ENCODE measurements at regions not wholly inside any gene's neighbourhood (a gene's known extent, or its start where the extent isn't known, plus 50 kb on each side); places are given as distances from the start of the nearest gene placed in this dataset.

- CTCF ChIA-PET: no interaction called here
- no peak overlapping the region for H3K27ac ChIP-seq (ENCODE audit: low read depth, low read length, poor library complexity, severe bottlenecking)
- no peak overlapping the region for H3K4me3 ChIP-seq (ENCODE audit: low read depth, low read length, poor library complexity, severe bottlenecking)
- H3K9me3 ChIP-seq (ENCODE audit: low read depth, low read length, poor library complexity, severe bottlenecking): no peaks in the 10 kb centered on the region
- POLR2A ChIA-PET (ENCODE audit: low non-redundant PET): no interaction called here
- BruUV-seq (replicated peaks): no TSS peak
- H3K36me3 ChIP-seq (ENCODE audit: insufficient read depth, low read length, poor library complexity, severe bottlenecking): no peaks in the 10 kb centered on the region
- no peak for TF ChIP-seq EZH2 (IDR thresholded peaks at IDR 0.05; ENCODE audit: borderline replicate concordance, low read depth, low read length, poor library complexity, severe bottlenecking)
- no peak for TF ChIP-seq CTCF (conservative IDR thresholded peaks at IDR 0.05; ENCODE audit: low read depth, low read length)
- H3K27me3 ChIP-seq (replicated peaks; ENCODE audit: insufficient read depth, low read depth, low read length, poor library complexity): no peaks in the 10 kb centered on the region
- no peaks in the 10 kb centered on the region for H3K4me1 ChIP-seq (ENCODE audit: insufficient read depth, low read length, poor library complexity, severe bottlenecking)
- intact Hi-C loops (cut with micrococcal nuclease; ENCODE audit: unreplicated experiment): no loop called here
- DNase-seq (ENCODE audit: low spot score): no peak
Measured at GRCh38 chr2:238987352-238987981, 139.6 kb downstream of the TWIST2 start.

- Histone ChIP-seq H3K4me3 (ENCODE audit: low read depth, low read length, poor library complexity, severe bottlenecking) (no peak overlapping the region), H3K9me3 (ENCODE audit: low read depth, low read length, poor library complexity, severe bottlenecking) (no peaks in the 10 kb centered on the region), H3K4me1 (ENCODE audit: insufficient read depth, low read length, poor library complexity, severe bottlenecking) (no peaks in the 10 kb centered on the region), H3K27ac (ENCODE audit: low read depth, low read length, poor library complexity, severe bottlenecking) (no peak overlapping the region), H3K27me3 (replicated peaks; ENCODE audit: insufficient read depth, low read depth, low read length, poor library complexity) (no peaks in the 10 kb centered on the region), H3K36me3 (ENCODE audit: insufficient read depth, low read length, poor library complexity, severe bottlenecking) (no peaks in the 10 kb centered on the region)
- intact Hi-C loops (cut with micrococcal nuclease; ENCODE audit: unreplicated experiment): no loop called here
- POLR2A ChIA-PET (ENCODE audit: low non-redundant PET): no interaction called here
- DNase-seq (ENCODE audit: low spot score): no peak
- BruUV-seq (replicated peaks): no TSS peak
- CTCF ChIA-PET: no interaction called here
- TF ChIP-seq CTCF (conservative IDR thresholded peaks at IDR 0.05; ENCODE audit: low read depth, low read length): no peak
- TF ChIP-seq EZH2 (IDR thresholded peaks at IDR 0.05; ENCODE audit: borderline replicate concordance, low read depth, low read length, poor library complexity, severe bottlenecking): no peak
Measured at GRCh38 chr2:238988105-238988504, 140.2 kb downstream of the TWIST2 start.

GRCh38 chr2:238988752-238989151, 140.9 kb downstream of the TWIST2 start:
- no peak for DNase-seq (ENCODE audit: low spot score)
- no peak overlapping the region for H3K27ac ChIP-seq (ENCODE audit: low read depth, low read length, poor library complexity, severe bottlenecking)
- CTCF ChIA-PET: no interaction called here

More at GRCh38 chr2:238988752-238989151, 140.9 kb downstream of the TWIST2 start:
- no peaks in the 10 kb centered on the region for H3K36me3 ChIP-seq (ENCODE audit: insufficient read depth, low read length, poor library complexity, severe bottlenecking)
- no peaks in the 10 kb centered on the region for H3K9me3 ChIP-seq (ENCODE audit: low read depth, low read length, poor library complexity, severe bottlenecking)
- TF ChIP-seq EZH2 (IDR thresholded peaks at IDR 0.05; ENCODE audit: borderline replicate concordance, low read depth, low read length, poor library complexity, severe bottlenecking): no peak
- TF ChIP-seq CTCF (conservative IDR thresholded peaks at IDR 0.05; ENCODE audit: low read depth, low read length): no peak
- POLR2A ChIA-PET (ENCODE audit: low non-redundant PET): no interaction called here
- no TSS peak for BruUV-seq (replicated peaks)
- no peak overlapping the region for H3K4me3 ChIP-seq (ENCODE audit: low read depth, low read length, poor library complexity, severe bottlenecking)
- intact Hi-C loops (cut with micrococcal nuclease; ENCODE audit: unreplicated experiment): no loop called here
- H3K27me3 ChIP-seq (replicated peaks; ENCODE audit: insufficient read depth, low read depth, low read length, poor library complexity): no peaks in the 10 kb centered on the region
- H3K4me1 ChIP-seq (ENCODE audit: insufficient read depth, low read length, poor library complexity, severe bottlenecking): no peaks in the 10 kb centered on the region

Data from A673 (cell line).